ENCODE measurements at regions not wholly inside any gene's neighbourhood (a gene's known extent, or its start where the extent isn't known, plus 50 kb on each side); places are given as distances from the start of the nearest gene placed in this dataset.

DNA sequence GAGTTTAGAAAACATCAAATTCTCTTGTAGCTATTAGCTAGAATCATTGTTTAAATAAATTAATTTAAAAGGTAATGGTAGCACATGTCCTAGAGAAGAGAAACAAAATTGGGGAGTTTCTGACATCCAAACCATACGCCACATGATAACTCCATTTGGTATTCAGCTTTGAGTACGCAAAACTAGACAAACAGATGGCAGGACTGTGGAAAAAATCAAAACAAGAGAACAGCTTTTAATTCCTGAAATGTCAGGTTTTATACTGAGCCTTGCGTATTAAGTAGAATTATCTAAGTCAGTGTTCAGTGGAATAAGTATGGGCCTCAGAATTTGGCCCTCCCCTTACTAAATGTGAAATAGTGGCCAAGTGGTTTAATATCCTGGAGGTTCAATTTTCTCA lies 82.4 kb upstream of the PDE1A start:
- TF ChIP-seq CTCF (IDR thresholded peaks at IDR 0.05), result no peak

- TF ChIP-seq CTCF (IDR thresholded peaks at IDR 0.05), result no peak
Observed at GRCh38 chr2:182521453-182522404, 94.9 kb upstream of the PDE1A start.

DNA sequence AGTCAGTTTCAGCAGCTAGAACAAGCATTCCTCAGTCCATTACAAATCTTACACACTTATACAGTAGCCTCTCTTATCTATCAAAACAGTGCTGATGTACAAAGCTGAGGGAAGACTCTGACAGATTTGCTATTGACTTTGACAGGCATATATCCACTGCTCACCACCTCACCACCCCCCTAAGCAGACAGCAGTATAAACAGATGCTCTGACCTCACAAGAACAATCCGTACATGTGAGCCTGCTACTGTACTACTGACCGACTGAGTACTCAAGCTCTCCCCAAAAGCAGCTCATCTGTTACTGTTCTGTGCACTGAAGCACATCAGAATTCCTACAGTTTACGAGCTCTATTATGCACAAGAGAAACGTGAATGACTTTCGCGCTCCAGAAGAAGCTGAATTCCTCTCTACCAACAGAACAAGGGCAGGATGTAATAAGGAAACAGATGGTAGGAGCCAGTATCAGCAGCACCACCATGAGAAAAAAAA lies 95.6 kb upstream of the PDE1A start:
- TF ChIP-seq CTCF (IDR thresholded peaks at IDR 0.05), result no peak

- no peak for TF ChIP-seq CTCF (IDR thresholded peaks at IDR 0.05)
Observed at GRCh38 chr2:182522972-182523473, 96.2 kb upstream of the PDE1A start.

GRCh38 chr2:182530636-182531035 lies 103.8 kb upstream of the PDE1A start:
- no peak for TF ChIP-seq CTCF (IDR thresholded peaks at IDR 0.05)

- no peak for TF ChIP-seq CTCF (IDR thresholded peaks at IDR 0.05)
Observed at GRCh38 chr2:182540252-182540651, 113.4 kb upstream of the PDE1A start.

DNA sequence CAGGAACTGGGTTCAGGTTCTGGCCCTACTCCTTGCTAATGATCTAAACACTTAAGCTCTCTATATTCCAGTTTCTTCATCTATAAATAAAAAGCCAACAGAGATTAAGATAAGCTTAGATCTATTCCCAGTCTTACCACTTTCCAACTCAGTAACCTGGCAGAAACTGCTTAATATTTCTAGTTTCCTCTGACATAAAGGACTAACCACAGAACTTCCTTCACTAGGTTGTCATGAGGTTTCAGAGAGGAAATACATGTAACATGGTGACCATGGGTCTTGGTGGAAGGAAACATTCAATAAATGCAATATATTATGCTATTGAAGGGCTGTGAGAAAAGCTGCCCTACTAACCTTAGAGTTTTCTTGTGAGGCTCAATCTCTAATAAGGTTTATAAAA lies 114.4 kb upstream of the PDE1A start:
- no peak for TF ChIP-seq CTCF (IDR thresholded peaks at IDR 0.05)

Measured in LNCAP (cell line).